Caki2 (cell line): ENCODE measurements at regions not wholly inside any gene's neighbourhood (a gene's known extent, or its start where the extent isn't known, plus 50 kb on each side); places are given as distances from the start of the nearest gene placed in this dataset.
"Not testable (repeated sequence)": the region's sequence is repeated elsewhere in the genome, so short reads cannot be mapped to it uniquely, and the experiment has no call there.

Source experiments
- DNase-seq: peaks from one replicate; pipeline ENCODE4 v3.0.0-alpha.2; 2015; ENCODE audit warnings: low read depth
- in situ Hi-C: cut with HindIII; loops from 2 replicates; pipeline ENCODE4 v1.10.0; 2016; ENCODE audit warnings: low sequenced_read_pairs, low pct_unique_long_range_greater_than_20kb, mixed read lengths

GRCh38 chr15:30823068-30823813 lies 80.5 kb upstream of the FAN1 start:
- DNase-seq, in situ Hi-C loops: not testable (repeated sequence)

- peak; percentile 43 for DNase-seq
- in situ Hi-C loops: no loop called here
Observed at GRCh38 chr15:30824518-30825195, 79.1 kb upstream of the FAN1 start.

- in situ Hi-C loops: no loop called here
- peak; percentile 83 for DNase-seq
Observed at GRCh38 chr15:30827625-30828303, 76.0 kb upstream of the FAN1 start.

- peak; percentile 80 for DNase-seq
- in situ Hi-C loops: not testable (repeated sequence)
Observed at GRCh38 chr15:30828304-30828639, 75.4 kb upstream of the FAN1 start.

- in situ Hi-C loops: no loop called here
- peak; percentile 13 for DNase-seq
Observed at GRCh38 chr15:30830961-30831360, 72.8 kb upstream of the FAN1 start.

- not testable (repeated sequence) for DNase-seq
Observed at GRCh38 chr15:30833379-30833778, 70.3 kb upstream of the FAN1 start.

GRCh38 chr15:30841639-30842038 lies 62.1 kb upstream of the FAN1 start:
- DNase-seq, in situ Hi-C loops: not testable (repeated sequence)

More at GRCh38 chr15:30833379-30833778, 70.3 kb upstream of the FAN1 start:
- in situ Hi-C loops: not testable (repeated sequence)

GRCh38 chr15:30842798-30843472 lies 60.8 kb upstream of the FAN1 start:
- in situ Hi-C loops, DNase-seq: not testable (repeated sequence)

GRCh38 chr15:30845536-30845935 lies 58.2 kb upstream of the FAN1 start:
- in situ Hi-C loops, DNase-seq: not testable (repeated sequence)
